SK-N-SH (cell line): ENCODE measurements at regions not wholly inside any gene's neighbourhood (a gene's known extent, or its start where the extent isn't known, plus 50 kb on each side); places are given as distances from the start of the nearest gene placed in this dataset.
A peak's percentile ranks its signal among the peaks of the same experiment; 100 is the strongest.

ENCODE experiments used
- CTCF ChIA-PET: fragments of 300-600, 350-600 bp; formaldehyde crosslinking; extraction: SDS; loops from one replicate; lab custom pipeline; 2021; lab: Yijun Ruan, JAX
- POLR2A ChIA-PET: fragments of 350-600 bp; sonication (Branson Sonifier 250); formaldehyde crosslinking; extraction: SDS; loops from one replicate; lab custom pipeline; 2020; ENCODE audit warnings: antibody characterized with exemption, inconsistent platforms; lab: Yijun Ruan, JAX
- DNase-seq: peaks from one replicate; pipeline ENCODE4 v3.0.0; 2012
- H2AFZ ChIP-seq: fragments of 200-600 bp; sonication (generic); 2 replicates; pipeline ENCODE4 v1.8.1; 2016; ENCODE audit warnings: antibody characterized with exemption, mild to moderate bottlenecking, low read depth
- H3F3A ChIP-seq: fragments of 200-600 bp; sonication (generic); replicated peaks from 2 replicates; pipeline ENCODE3; 2016; ENCODE audit warnings: antibody characterized with exemption, mild to moderate bottlenecking; ENCODE audit not compliant: insufficient read depth
- H3K27ac ChIP-seq, 2 experiments: fragments of 200-500 bp in 1 of 2; fragments of 200-600 bp in 1 of 2; sonication (Bioruptor generic) in 1 of 2; sonication (generic), shearing (Covaris generic) in 1 of 2; 2 replicates each; pipeline versions ENCODE4 v1.5.1 to v1.6.1; 2014 to 2016; ENCODE audit warnings: low read depth in 2 of 2, inconsistent platforms in 1 of 2, low read length in 1 of 2, mild to moderate bottlenecking in 1 of 2, mixed read lengths in 1 of 2
- H3K27me3 ChIP-seq: fragments of 200-600 bp; sonication (generic), shearing (Covaris generic); 2 replicates; pipeline ENCODE4 v1.6.1; 2016; ENCODE audit warnings: mixed run types; ENCODE audit not compliant: insufficient read depth
- H3K36me3 ChIP-seq, 2 experiments: fragments of 200-500 bp in 1 of 2; fragments of 200-600 bp in 1 of 2; sonication (Bioruptor generic) in 1 of 2; sonication (generic) in 1 of 2; replicated peaks in 1 of 2; 2 replicates each; pipeline versions ENCODE3 to v1.5.1; 2014 to 2016; ENCODE audit warnings: low read length in 1 of 2, mild to moderate bottlenecking in 1 of 2; ENCODE audit not compliant: insufficient read depth in 2 of 2, control insufficient read depth in 1 of 2
- H3K4me1 ChIP-seq, 2 experiments: fragments of 200-500 bp in 1 of 2; fragments of 200-600 bp in 1 of 2; sonication (Bioruptor generic) in 1 of 2; sonication (generic), shearing (Covaris generic) in 1 of 2; 2 replicates each; pipeline versions ENCODE4 v1.5.1 to v1.6.1; 2014 to 2016; ENCODE audit warnings: low read depth in 1 of 2, low read length in 1 of 2, mixed run types in 1 of 2; ENCODE audit not compliant: insufficient read depth in 2 of 2, control insufficient read depth in 1 of 2
- H3K4me2 ChIP-seq: fragments of 200-600 bp; sonication (generic), shearing (Covaris generic); 2 replicates; pipeline ENCODE4 v1.6.1; 2017; ENCODE audit warnings: mixed run types
- H3K4me3 ChIP-seq, 2 experiments: fragments of 200-500 bp in 1 of 2; fragments of 200-600 bp in 1 of 2; sonication (Bioruptor generic) in 1 of 2; sonication (generic), shearing (Covaris generic) in 1 of 2; 2 replicates each; pipeline versions ENCODE4 v1.5.1 to v1.8.1; 2014 to 2016; ENCODE audit warnings: low read depth in 2 of 2, inconsistent platforms in 1 of 2, low read length in 1 of 2, mild to moderate bottlenecking in 1 of 2, mixed read lengths in 1 of 2, moderate library complexity in 1 of 2
- H3K79me2 ChIP-seq: fragments of 200-600 bp; sonication (generic); 2 replicates; pipeline ENCODE4 v1.8.1; 2017; ENCODE audit warnings: mild to moderate bottlenecking; ENCODE audit not compliant: insufficient read depth
- H3K9ac ChIP-seq: fragments of 200-600 bp; sonication (generic); 2 replicates; pipeline ENCODE4 v1.6.1; 2017; ENCODE audit warnings: mixed run types
- H3K9me2 ChIP-seq: fragments of 200-600 bp; sonication (generic); 2 replicates; pipeline ENCODE4 v1.6.1; 2017; ENCODE audit warnings: mixed run types
- H3K9me3 ChIP-seq: fragments of 200-600 bp; sonication (generic); 2 replicates; pipeline ENCODE4 v1.6.1; 2017; ENCODE audit warnings: mixed run types, mild to moderate bottlenecking, moderate library complexity
- H4K20me1 ChIP-seq: fragments of 200-600 bp; sonication (generic); 2 replicates; pipeline ENCODE4 v1.6.1; 2017; ENCODE audit warnings: mild to moderate bottlenecking, mixed run types; ENCODE audit not compliant: insufficient read depth
- CHD2 ChIP-seq: fragments of 150-350 bp; IDR thresholded peaks from 2 replicates; pipeline ENCODE4 v1.6.1; 2018; ENCODE audit warnings: low read length; ENCODE audit not compliant: partially characterized antibody
- ELF1 ChIP-seq: IDR thresholded peaks from 2 replicates; pipeline ENCODE4 v1.4.0; 2012
- EP300 ChIP-seq, 2 experiments: IDR thresholded peaks; 2 replicates each; pipeline versions ENCODE4 v1.4.0 to v1.6.1; 2012; ENCODE audit warnings: borderline replicate concordance in 1 of 2, low read depth in 1 of 2, low read length in 1 of 2
- FOXM1 ChIP-seq: IDR thresholded peaks from 2 replicates; pipeline ENCODE4 v1.4.0; 2012; ENCODE audit warnings: low read depth, mild to moderate bottlenecking
- GATA2 ChIP-seq: sonication (generic); formaldehyde crosslinking; IDR thresholded peaks from 2 replicates; pipeline ENCODE4 v1.5.0; 2020; ENCODE audit warnings: mild to moderate bottlenecking, missing genetic modification reagents
- NFIC ChIP-seq: IDR thresholded peaks from 2 replicates; pipeline ENCODE4 v1.4.0; 2012; ENCODE audit warnings: borderline replicate concordance
- NRF1 ChIP-seq: IDR thresholded peaks from 2 replicates; pipeline ENCODE4 v1.6.1; 2012; ENCODE audit warnings: low read depth, mild to moderate bottlenecking, low read length
- POLR2AphosphoS5 ChIP-seq: IDR thresholded peaks from 2 replicates; pipeline ENCODE4 v1.6.1; 2012; ENCODE audit warnings: low read depth, low read length
- RAD21 ChIP-seq: IDR thresholded peaks from 2 replicates; pipeline ENCODE4 v1.6.1; 2012; ENCODE audit warnings: mild to moderate bottlenecking, low read length
- RFX5 ChIP-seq: IDR thresholded peaks from 2 replicates; pipeline ENCODE4 v1.6.1; 2012; ENCODE audit warnings: mild to moderate bottlenecking, improper control_type of control experiment, low read length
- SIN3A ChIP-seq: IDR thresholded peaks from 2 replicates; pipeline ENCODE4 v1.6.1; 2012; ENCODE audit warnings: low read depth, mild to moderate bottlenecking, low read length, moderate library complexity, borderline replicate concordance
- SMC3 ChIP-seq: IDR thresholded peaks from 2 replicates; pipeline ENCODE4 v1.6.1; 2012; ENCODE audit warnings: low read depth, low read length, improper control_type of control experiment
- TAF1 ChIP-seq: IDR thresholded peaks from 2 replicates; pipeline ENCODE4 v1.6.1; 2012; ENCODE audit warnings: low read depth, mild to moderate bottlenecking, low read length, moderate library complexity, borderline replicate concordance
- TCF12 ChIP-seq: IDR thresholded peaks from 2 replicates; pipeline ENCODE4 v1.4.0; 2012
- YY1 ChIP-seq: IDR thresholded peaks from 2 replicates; pipeline ENCODE4 v1.4.0; 2012; ENCODE audit warnings: low read depth, mild to moderate bottlenecking
- ZBTB33 ChIP-seq: IDR thresholded peaks from 2 replicates; pipeline ENCODE4 v1.4.0; 2012; ENCODE audit warnings: low read depth, borderline replicate concordance
- WGBS: methylation state at CpG from one replicate; pipeline ENCODE4 v1.1.6; 2017; ENCODE audit warnings: low lambda C conversion rate; 5-methylcytosine and 5-hydroxymethylcytosine counted together
- TF ChIP-seq, protein P1 (sequence below): fragments of 200-600 bp; sonication (generic); IDR thresholded peaks from 2 replicates; pipeline ENCODE4 v1.6.1; 2017; ENCODE audit warnings: antibody characterized with exemption, mild to moderate bottlenecking, moderate library complexity
- TF ChIP-seq, protein P2 (sequence below): fragments of 150-350 bp; IDR thresholded peaks from 2 replicates; pipeline ENCODE4 v1.6.1; 2017; ENCODE audit warnings: antibody characterized with exemption, low read length, low read depth, borderline replicate concordance
- TF ChIP-seq, protein P3 (sequence below): IDR thresholded peaks from 2 replicates; pipeline ENCODE4 v1.4.0; 2012; ENCODE audit warnings: low read depth

GRCh38 chr6:145147981-145148749 lies 587.2 kb downstream of the EPM2A start:
- POLR2A ChIA-PET, result no interaction called here
- H3K4me1 ChIP-seq, result peaks cover 0 to 3% of the 10 kb centered on the region in 2 experiments; a peak in 2 of 4 replicates
- no peak overlapping the region; the same call in 1 of the 2 replicates for H3K4me2 ChIP-seq

DNA sequence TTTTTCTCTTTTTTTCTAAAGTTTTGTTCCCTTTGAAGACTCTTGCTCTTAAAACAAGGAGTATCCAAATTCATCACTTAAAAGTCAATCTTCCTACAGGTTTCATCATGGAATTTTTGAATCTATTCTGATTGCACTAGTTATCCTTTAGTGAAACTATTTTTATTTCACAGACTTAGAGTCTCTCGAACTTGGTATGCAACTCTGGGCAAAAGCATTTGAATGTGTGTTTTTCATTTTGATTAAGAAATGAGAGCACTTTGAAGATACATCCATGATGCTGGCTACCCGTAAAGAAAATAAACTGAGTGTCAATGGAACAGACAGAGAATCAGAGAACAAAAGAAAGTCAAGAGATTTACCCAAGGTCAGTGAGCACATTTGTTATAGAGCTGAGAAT lies 586.5 kb downstream of the EPM2A start:
- WGBS, result 49% methylated on average over 2 of the region's 2 CpGs
- CTCF ChIA-PET, result interaction anchor here (1.0 kb wide), 1 partner anchor 61 kb away, joined by 3 read pairs; no protein-coding TSS in a partner anchor
- no peak overlapping the region for H3K4me3 ChIP-seq
- H3K9ac ChIP-seq, result no peak overlapping the region
- POLR2A ChIA-PET, result no interaction called here
- H3K9me3 ChIP-seq, result no peaks in the 10 kb centered on the region
- H3K9me2 ChIP-seq, result no peaks in the 10 kb centered on the region
- H3K27ac ChIP-seq, result no peak overlapping the region
- H3F3A ChIP-seq, result no peaks in the 10 kb centered on the region
- peaks cover 0 to 3% of the 10 kb centered on the region in 2 experiments; a peak in 2 of 4 replicates for H3K4me1 ChIP-seq
- H3K27me3 ChIP-seq, result no peaks in the 10 kb centered on the region
- H3K4me2 ChIP-seq, result no peak overlapping the region
- H2AFZ ChIP-seq, result no peak overlapping the region
- H3K36me3 ChIP-seq, result no peaks in the 10 kb centered on the region
- no peaks in the 10 kb centered on the region for H3K79me2 ChIP-seq
- no peaks in the 10 kb centered on the region for H4K20me1 ChIP-seq
- no peak for DNase-seq
- TF ChIP-seq RFX5, result no peak
- TF ChIP-seq SIN3A, result no peak
- TF ChIP-seq, protein P1, sequence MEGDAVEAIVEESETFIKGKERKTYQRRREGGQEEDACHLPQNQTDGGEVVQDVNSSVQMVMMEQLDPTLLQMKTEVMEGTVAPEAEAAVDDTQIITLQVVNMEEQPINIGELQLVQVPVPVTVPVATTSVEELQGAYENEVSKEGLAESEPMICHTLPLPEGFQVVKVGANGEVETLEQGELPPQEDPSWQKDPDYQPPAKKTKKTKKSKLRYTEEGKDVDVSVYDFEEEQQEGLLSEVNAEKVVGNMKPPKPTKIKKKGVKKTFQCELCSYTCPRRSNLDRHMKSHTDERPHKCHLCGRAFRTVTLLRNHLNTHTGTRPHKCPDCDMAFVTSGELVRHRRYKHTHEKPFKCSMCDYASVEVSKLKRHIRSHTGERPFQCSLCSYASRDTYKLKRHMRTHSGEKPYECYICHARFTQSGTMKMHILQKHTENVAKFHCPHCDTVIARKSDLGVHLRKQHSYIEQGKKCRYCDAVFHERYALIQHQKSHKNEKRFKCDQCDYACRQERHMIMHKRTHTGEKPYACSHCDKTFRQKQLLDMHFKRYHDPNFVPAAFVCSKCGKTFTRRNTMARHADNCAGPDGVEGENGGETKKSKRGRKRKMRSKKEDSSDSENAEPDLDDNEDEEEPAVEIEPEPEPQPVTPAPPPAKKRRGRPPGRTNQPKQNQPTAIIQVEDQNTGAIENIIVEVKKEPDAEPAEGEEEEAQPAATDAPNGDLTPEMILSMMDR, result no peak
- TF ChIP-seq FOXM1, result no peak
- no peak for TF ChIP-seq YY1
- TF ChIP-seq ZBTB33, result no peak
- TF ChIP-seq SMC3, result no peak
- TF ChIP-seq EP300 (IDR thresholded peaks at IDR 0.05; ENCODE audit: borderline replicate concordance in 1 of 2, low read depth in 1 of 2, low read length in 1 of 2), result no peak
- TF ChIP-seq POLR2AphosphoS5, result no peak

More at GRCh38 chr6:145147981-145148749, 587.2 kb downstream of the EPM2A start:
- TF ChIP-seq ZBTB33, result no peak
- TF ChIP-seq NRF1, result no peak
- no peak for TF ChIP-seq CHD2
- TF ChIP-seq, protein P2, sequence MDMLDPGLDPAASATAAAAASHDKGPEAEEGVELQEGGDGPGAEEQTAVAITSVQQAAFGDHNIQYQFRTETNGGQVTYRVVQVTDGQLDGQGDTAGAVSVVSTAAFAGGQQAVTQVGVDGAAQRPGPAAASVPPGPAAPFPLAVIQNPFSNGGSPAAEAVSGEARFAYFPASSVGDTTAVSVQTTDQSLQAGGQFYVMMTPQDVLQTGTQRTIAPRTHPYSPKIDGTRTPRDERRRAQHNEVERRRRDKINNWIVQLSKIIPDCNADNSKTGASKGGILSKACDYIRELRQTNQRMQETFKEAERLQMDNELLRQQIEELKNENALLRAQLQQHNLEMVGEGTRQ, result no peak
- no peak for TF ChIP-seq SMC3
- TF ChIP-seq SIN3A, result no peak
- TF ChIP-seq EP300 (IDR thresholded peaks at IDR 0.05; ENCODE audit: borderline replicate concordance in 1 of 2, low read depth in 1 of 2, low read length in 1 of 2), result no peak
- no peak for TF ChIP-seq TAF1
- TF ChIP-seq RAD21, result no peak
- TF ChIP-seq GATA2 (CRISPR knock-in tag), result no peak
- TF ChIP-seq NFIC, result no peak
- no peak for TF ChIP-seq TCF12
- TF ChIP-seq, protein P3, sequence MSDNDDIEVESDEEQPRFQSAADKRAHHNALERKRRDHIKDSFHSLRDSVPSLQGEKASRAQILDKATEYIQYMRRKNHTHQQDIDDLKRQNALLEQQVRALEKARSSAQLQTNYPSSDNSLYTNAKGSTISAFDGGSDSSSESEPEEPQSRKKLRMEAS, result no peak
- TF ChIP-seq ELF1, result no peak
- Histone ChIP-seq H3K27me3 (no peaks in the 10 kb centered on the region), H3K9ac (no peak overlapping the region), H3F3A (no peaks in the 10 kb centered on the region), H3K9me3 (no peaks in the 10 kb centered on the region), H3K27ac (peak overlapping the region in 1 of 2 experiments; percentile 11; a peak in 1 of 4 replicates), H3K4me3 (no peak overlapping the region), H3K79me2 (no peaks in the 10 kb centered on the region), H4K20me1 (no peaks in the 10 kb centered on the region), H3K36me3 (no peaks in the 10 kb centered on the region), H2AFZ (no peak overlapping the region), H3K9me2 (no peaks in the 10 kb centered on the region)
- 46% methylated on average over 3 of the region's 3 CpGs for WGBS
- CTCF ChIA-PET, result interaction anchor here (1.0 kb wide), 1 partner anchor 61 kb away, joined by 3 read pairs; no protein-coding TSS in a partner anchor
- no peak for DNase-seq
